Ureter (tissue), 1 donor: ENCODE measurements at regions not wholly inside any gene's neighbourhood (a gene's known extent, or its start where the extent isn't known, plus 50 kb on each side); places are given as distances from the start of the nearest gene placed in this dataset.

Source experiments
- DNase-seq: peaks from one replicate; pipeline ENCODE4 v3.0.0-alpha.2; 2020; ENCODE audit warnings: low spot score
- donor health status: DM: yes; HTN: yes; CAD: no.

DNA sequence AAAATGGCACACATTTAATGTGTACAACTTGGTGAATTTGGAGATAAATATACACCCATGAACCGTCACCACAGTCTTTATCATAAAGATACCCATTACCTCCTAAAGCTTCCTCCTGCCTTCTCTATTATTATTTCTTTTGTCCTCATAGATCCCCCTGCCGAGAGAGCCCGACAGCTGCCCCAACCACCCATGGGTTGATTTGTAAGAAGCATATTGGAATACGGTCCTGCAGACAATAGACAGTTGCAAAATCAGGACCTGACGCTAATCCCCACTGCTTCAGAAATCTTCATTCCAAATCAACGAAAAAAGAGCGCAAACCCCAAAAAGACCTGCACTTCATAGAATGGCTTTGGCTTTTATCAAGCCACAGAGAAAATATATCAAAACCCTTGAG lies 697.5 kb downstream of the SEMA5A start:
- DNase-seq = no peak

DNA sequence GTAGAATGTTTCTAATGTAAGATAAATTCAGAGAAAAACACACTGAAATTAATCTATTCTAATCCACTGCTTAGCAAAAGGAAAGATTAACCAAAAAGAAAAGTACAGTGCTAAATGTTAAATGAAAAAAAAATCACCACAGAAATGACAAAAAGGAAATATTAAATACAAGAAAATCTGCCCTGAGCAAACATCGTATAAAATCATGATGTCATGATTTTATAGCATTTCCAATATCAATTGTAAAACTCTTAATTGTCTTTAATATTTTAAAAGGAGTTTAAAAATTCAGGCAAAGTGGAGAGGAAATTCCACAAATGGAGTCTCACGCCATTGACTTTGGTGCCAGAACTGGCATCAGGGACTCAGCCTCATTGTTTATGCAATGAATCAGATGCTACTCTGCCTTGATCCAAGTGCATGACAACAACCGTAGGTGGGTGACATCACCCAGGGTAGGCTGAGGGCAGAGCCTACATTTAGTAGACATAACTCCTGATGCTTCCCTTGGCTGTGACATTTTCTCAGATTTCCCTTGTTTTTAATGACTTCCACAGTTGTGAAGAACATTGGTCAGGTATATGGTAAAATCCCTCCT lies 696.8 kb downstream of the SEMA5A start:
- no peak for DNase-seq

DNA sequence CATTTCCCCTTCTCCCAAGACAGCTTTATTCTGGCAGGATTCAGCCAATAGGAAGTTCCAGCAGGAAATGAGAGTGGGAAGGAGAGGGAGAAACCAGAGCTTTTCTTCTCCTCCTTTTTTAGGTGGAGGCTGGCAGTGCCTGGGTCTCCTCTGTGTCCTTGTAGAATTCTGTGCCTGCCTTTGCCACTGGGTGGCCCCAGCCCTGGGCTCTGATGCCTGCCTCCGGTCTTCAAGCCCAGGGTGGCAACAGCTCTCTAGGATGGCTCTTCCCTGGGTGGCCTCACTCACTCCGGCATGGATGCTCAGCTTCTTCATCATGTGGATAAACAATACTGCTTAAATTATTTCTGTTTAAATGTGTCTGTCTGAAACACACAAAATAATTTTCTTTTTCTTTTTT lies 694.8 kb downstream of the SEMA5A start:
- DNase-seq = no peak

- no peak for DNase-seq
Measured at GRCh38 chr5:8857051-8857450, 688.8 kb downstream of the SEMA5A start.

- no peak for DNase-seq
Measured at GRCh38 chr5:8861764-8862163, 684.1 kb downstream of the SEMA5A start.

GRCh38 chr5:8864053-8864452 lies 681.8 kb downstream of the SEMA5A start:
- no peak for DNase-seq

DNA sequence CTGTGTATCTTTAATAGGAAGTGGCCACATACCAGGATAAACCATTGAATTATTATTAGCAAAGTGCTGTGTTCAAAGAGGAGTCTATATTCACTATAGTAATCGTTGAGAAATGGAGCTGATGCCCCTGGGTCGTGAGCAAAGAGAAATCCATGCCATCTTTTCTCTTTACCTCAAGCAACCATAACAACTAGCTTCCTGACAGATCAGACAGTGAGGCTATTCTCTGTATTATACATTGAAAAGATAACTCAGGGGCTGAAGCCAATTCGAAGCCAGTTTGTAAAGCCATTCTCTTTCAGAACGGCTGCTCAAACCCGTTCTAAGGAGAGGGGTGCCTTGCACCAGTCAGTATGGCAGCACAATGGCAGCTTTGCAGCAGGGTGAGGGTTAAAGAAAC lies 680.6 kb downstream of the SEMA5A start:
- DNase-seq = no peak

- DNase-seq = no peak
Measured at GRCh38 chr5:8865686-8866374, 680.0 kb downstream of the SEMA5A start.

- no peak for DNase-seq
Measured at GRCh38 chr5:8868283-8868682, 677.6 kb downstream of the SEMA5A start.

- DNase-seq = no peak
Measured at GRCh38 chr5:8869932-8870331, 675.9 kb downstream of the SEMA5A start.

DNA sequence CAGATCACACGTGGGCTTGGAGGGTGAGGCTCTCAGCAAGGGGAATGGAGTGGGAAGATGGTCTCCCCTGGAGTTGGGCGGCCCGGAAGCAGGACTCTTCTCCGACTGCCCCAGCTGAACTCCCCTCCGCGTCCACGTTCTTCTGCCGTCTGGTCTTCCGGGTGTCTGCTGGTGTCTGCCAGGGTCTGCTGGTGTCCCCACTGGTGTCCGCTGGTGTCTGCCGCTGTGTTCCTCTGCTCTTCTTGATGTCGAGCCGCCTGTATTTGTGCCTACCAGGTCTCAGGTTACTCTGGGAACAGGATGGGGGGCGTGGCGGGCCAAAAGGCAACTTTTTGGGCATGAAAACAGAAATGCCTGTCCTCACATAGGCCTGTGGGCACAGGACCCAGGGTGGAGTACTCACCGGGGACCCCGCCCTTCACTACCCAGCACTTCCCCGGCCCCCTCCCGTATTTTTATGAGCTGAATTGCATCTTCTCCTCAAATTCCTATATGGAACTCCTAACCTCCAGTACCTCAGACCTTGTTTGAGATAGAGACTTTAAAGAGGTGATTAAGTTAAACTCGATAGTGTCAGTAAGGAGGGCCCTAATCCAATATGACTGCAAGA lies 675.4 kb downstream of the SEMA5A start:
- DNase-seq = no peak

GRCh38 chr5:8870959-8871355 lies 674.9 kb downstream of the SEMA5A start:
- no peak for DNase-seq

DNA sequence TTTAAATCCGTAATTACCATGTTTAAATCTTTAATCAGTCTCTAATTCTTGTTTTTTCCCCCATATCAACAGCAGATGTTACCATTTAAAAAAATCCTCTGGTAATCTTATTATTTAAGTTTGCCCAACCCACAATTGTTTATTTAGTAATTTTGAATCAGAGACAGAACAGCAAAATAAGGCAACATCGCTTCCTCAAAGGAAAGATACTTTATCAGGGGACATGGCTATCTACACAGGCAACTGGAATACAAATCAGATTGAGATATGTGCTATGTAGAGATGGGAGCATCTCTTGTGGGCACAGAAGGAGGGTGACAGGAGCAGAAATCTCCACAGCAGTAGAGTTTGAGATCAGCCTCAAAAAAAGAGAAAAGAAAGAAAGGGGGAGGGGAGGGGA lies 674.4 kb downstream of the SEMA5A start:
- no peak for DNase-seq

GRCh38 chr5:8875722-8876121 lies 670.2 kb downstream of the SEMA5A start:
- no peak for DNase-seq

DNA sequence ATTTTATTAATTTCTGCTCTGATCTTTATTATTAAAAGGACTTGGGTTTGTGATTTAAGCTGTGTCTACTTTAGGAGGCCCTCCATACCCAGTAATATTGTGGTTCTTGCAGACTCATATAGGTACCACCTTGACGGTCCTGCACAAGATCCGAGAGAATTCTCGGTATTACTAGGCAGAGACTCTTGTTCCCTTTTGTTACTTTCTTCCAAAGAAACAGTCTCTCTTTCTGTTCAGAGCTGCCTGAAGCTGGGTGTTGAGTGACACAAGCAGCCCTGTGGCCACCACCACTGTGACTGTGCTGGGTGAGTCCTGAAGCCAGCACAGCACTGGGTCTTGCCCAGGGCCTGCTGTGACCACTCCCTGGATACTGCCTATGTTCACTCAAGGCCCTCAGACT lies 666.6 kb downstream of the SEMA5A start:
- DNase-seq = no peak

DNA sequence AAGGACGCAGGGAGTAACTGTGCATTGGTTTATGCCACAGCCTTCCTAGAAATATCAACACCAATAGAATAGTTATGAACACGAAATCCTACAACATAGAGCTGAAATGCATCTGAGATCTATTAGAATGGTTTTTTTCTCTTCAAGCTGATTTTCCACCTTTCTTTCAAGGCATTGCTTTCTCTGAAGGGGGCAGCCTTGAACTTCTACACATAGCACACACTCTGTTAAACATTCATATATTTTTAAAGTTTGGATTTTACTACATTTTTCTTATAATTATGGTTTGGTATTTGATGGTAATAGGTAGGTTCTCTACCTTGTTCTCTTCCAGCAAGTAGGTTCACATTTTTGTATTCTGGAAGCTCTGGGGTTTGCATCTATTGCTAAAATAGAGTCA lies 661.8 kb downstream of the SEMA5A start:
- DNase-seq = no peak

DNA sequence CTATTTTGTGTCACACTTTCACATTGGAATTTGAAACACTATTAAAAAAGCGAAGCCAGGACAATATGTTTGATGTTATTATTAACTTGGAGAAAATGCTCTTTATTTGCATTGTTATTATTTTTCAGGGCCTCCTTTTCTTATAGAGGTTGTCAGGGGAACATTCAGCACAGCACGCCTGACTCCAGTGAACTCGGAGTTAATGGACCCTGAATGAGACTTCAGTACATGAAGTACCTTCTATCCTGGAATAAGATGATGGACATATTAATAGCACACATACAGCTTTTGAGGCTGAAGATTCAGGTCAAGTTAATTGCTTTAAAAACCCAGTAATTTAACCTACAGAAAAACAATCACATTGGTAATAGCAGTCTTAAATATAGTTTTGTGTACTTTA lies 652.9 kb downstream of the SEMA5A start:
- DNase-seq = no peak

GRCh38 chr5:8894031-8894430 lies 651.8 kb downstream of the SEMA5A start:
- DNase-seq = no peak

- no peak for DNase-seq
Measured at GRCh38 chr5:8895062-8895461, 650.8 kb downstream of the SEMA5A start.

DNA sequence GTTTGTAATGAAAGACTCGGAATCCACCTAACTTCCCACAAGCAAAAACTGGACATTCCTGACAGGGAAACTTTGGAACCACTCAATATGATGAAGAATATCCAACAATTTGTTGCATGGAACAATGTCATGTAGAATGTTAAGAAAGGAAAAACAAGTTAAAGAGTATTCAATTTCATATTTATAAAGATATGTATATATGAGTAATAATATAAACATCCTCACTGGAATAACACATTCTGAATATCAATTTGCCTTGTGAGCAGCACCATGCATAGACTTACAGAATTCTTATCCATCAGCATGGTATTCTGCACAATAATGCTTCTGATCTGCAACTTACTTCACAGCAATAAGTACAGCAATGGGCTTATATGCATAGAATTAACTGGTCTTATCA lies 650.3 kb downstream of the SEMA5A start:
- no peak for DNase-seq

DNA sequence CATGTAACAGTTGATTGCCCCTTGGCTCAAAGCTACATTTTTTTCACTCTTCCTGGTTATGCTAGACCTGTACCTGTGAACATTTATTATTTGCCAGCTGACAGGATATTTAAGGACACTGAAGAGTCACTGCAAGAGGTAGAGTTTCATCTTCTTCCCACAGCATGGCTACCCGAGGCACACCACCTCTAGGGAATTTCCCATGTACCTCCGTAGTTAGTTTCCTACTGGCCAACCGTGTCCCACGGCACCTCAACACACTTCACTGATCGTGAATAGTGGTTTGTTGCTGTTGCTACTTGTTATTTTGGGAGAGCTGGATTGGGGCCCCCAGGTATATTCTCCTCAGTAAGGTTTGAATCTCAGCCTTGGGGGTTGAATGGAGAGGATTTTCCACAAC lies 648.6 kb downstream of the SEMA5A start:
- DNase-seq = no peak

DNA sequence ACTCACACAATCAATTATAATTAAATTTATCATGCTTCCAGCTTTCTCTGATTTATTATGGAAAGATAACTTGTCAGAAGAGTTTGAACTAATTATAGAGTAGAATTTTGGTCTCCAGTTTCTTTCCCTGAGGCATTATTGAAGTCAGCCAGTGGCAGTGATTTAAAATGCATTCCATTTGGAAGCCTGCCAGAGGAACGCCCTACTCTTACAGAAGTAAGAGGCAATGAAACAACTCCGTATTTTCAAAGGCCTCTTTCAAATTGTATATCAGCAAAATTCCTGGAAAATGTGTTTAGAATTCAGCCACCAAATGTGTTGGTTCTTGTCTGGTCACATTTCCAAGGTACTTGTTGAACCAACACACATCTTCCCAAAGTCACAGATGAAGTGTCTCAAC lies 640.9 kb downstream of the SEMA5A start:
- DNase-seq = no peak

DNA sequence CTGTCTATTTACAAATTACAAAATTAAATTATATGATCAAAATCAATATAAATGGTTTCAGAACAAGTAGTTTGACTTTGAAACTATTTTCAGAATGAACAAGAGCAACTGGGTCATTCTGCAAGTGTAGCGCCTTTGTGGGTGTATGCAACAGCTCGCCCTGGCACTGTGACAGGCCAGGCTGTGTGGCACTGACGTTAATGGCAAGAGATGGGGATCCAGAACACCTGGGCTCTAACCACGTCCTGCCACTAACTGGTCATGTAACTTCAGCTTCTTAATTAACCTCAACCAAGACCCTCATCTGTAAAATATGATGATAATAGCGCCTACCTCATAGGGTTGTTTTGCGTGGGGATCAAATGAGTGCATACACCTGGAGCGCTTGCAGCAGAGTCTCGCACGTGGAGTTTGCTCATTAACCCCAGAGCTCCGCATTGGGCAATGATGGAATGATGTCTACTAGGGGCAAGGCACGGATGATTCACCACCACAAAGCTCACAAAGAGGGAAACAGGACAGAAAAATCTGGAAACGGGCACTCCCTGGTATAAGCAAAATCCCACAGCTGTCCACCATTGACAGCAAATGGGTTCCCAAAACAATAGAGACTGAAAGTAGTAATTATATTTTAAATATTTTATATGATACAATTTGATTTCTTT lies 639.4 kb downstream of the SEMA5A start:
- DNase-seq = no peak
